ENCODE measurements at regions not wholly inside any gene's neighbourhood (a gene's known extent, or its start where the extent isn't known, plus 50 kb on each side); places are given as distances from the start of the nearest gene placed in this dataset.

GRCh38 chr13:100796463-100796862 is 121.9 kb upstream of the TMTC4 start:
- in situ Hi-C loops (cut with MboI; ENCODE audit: low pct_unique_long_range_greater_than_20kb, low sequenced_read_pairs, unreplicated experiment): no loop called here
- no peak for TF ChIP-seq CTCF (IDR thresholded peaks at IDR 0.05; ENCODE audit: extremely low read depth, insufficient read depth, missing control alignments)
- DNase-seq (ENCODE audit: low spot score): no peak

GRCh38 chr13:100794575-100794974 is 120.0 kb upstream of the TMTC4 start:
- in situ Hi-C loops (cut with MboI; ENCODE audit: low pct_unique_long_range_greater_than_20kb, low sequenced_read_pairs, unreplicated experiment): no loop called here
- TF ChIP-seq CTCF (IDR thresholded peaks at IDR 0.05; ENCODE audit: extremely low read depth, insufficient read depth, missing control alignments): no peak
- no peak for DNase-seq (ENCODE audit: low spot score)

GRCh38 chr13:100790405-100790804 is 115.8 kb upstream of the TMTC4 start:
- no peak for TF ChIP-seq CTCF (IDR thresholded peaks at IDR 0.05; ENCODE audit: extremely low read depth, insufficient read depth, missing control alignments)
- in situ Hi-C loops (cut with MboI; ENCODE audit: low pct_unique_long_range_greater_than_20kb, low sequenced_read_pairs, unreplicated experiment): no loop called here
- no peak for DNase-seq (ENCODE audit: low spot score)

GRCh38 chr13:100789968-100790367 is 115.4 kb upstream of the TMTC4 start:
- peak; percentile 52 for DNase-seq (ENCODE audit: low spot score)
- in situ Hi-C loops (cut with MboI; ENCODE audit: low pct_unique_long_range_greater_than_20kb, low sequenced_read_pairs, unreplicated experiment): no loop called here
- no peak for TF ChIP-seq CTCF (IDR thresholded peaks at IDR 0.05; ENCODE audit: extremely low read depth, insufficient read depth, missing control alignments)

- DNase-seq (ENCODE audit: low spot score): no peak
- in situ Hi-C loops (cut with MboI; ENCODE audit: low pct_unique_long_range_greater_than_20kb, low sequenced_read_pairs, unreplicated experiment): no loop called here
- TF ChIP-seq CTCF (IDR thresholded peaks at IDR 0.05; ENCODE audit: extremely low read depth, insufficient read depth, missing control alignments): no peak
Measured at GRCh38 chr13:100789481-100789880, 114.9 kb upstream of the TMTC4 start.

- DNase-seq (ENCODE audit: low spot score): no peak
- in situ Hi-C loops (cut with MboI; ENCODE audit: low pct_unique_long_range_greater_than_20kb, low sequenced_read_pairs, unreplicated experiment): no loop called here
- no peak for TF ChIP-seq CTCF (IDR thresholded peaks at IDR 0.05; ENCODE audit: extremely low read depth, insufficient read depth, missing control alignments)
Measured at GRCh38 chr13:100789025-100789424, 114.4 kb upstream of the TMTC4 start.

GRCh38 chr13:100788540-100788939 is 113.9 kb upstream of the TMTC4 start:
- in situ Hi-C loops (cut with MboI; ENCODE audit: low pct_unique_long_range_greater_than_20kb, low sequenced_read_pairs, unreplicated experiment): no loop called here
- no peak for DNase-seq (ENCODE audit: low spot score)

More at GRCh38 chr13:100788540-100788939, 113.9 kb upstream of the TMTC4 start:
- TF ChIP-seq CTCF (IDR thresholded peaks at IDR 0.05; ENCODE audit: extremely low read depth, insufficient read depth, missing control alignments): no peak

All from GM13977 (cell line).